Gastrocnemius medialis (tissue), 4 donors: ENCODE measurements at regions not wholly inside any gene's neighbourhood (a gene's known extent, or its start where the extent isn't known, plus 50 kb on each side); places are given as distances from the start of the nearest gene placed in this dataset.

Source experiments
- ATAC-seq, 2 donors: fragments of 150-250 bp; one replicate each; pipeline ENCODE4 v1.9.1; 2016
- DNase-seq, 2 donors: peaks; one replicate each; pipeline ENCODE4 v3.0.0-alpha.2; 2019
- H3K27ac ChIP-seq, 4 donors: fragments of 200-600 bp; sonication (generic); 1 replicate in 1 of 4; 2 replicates in 3 of 4; pipeline ENCODE4 v1.5.1; 2016 to 2018; ENCODE audit warnings: mild to moderate bottlenecking in 2 of 4, moderate library complexity in 1 of 4
- H3K27me3 ChIP-seq, 3 donors: fragments of 200-600 bp; sonication (generic) in 2 of 3; 1 replicate in 1 of 3; 2 replicates in 2 of 3; pipeline versions ENCODE4 v1.5.1 to v1.6.0; 2016 to 2019; ENCODE audit warnings: mild to moderate bottlenecking in 1 of 3, moderate library complexity in 1 of 3
- H3K36me3 ChIP-seq, 2 donors: fragments of 200-600 bp; sonication (generic) in 1 of 2; one replicate each; pipeline ENCODE4 v1.5.1; 2017 to 2018
- H3K4me1 ChIP-seq, 2 donors: fragments of 200-600 bp; sonication (generic) in 1 of 2; one replicate each; pipeline ENCODE4 v1.5.1; 2016 to 2017; ENCODE audit warnings: mild to moderate bottlenecking in 2 of 2
- H3K4me3 ChIP-seq, 4 donors: fragments of 200-600 bp; sonication (generic) in 3 of 4; 1 replicate in 1 of 4; 2 replicates in 3 of 4; pipeline ENCODE4 v1.5.1; 2016 to 2019; ENCODE audit warnings: mild to moderate bottlenecking in 2 of 4
- H3K9me3 ChIP-seq, 3 donors: fragments of 200-600 bp; sonication (generic) in 2 of 3; 1 replicate in 1 of 3; 2 replicates in 2 of 3; pipeline ENCODE4 v1.5.1; 2016 to 2019
- POLR2A ChIP-seq, 2 donors: fragments of 450-650 bp; IDR thresholded peaks; one replicate each; pipeline ENCODE4 v1.6.1; 2017; ENCODE audit warnings: antibody characterized with exemption in 2 of 2, mild to moderate bottlenecking in 2 of 2, moderate library complexity in 2 of 2
- in situ Hi-C, 4 donors: fragments of 200-750 bp; cut with MboI; loops; one replicate each; pipeline versions ENCODE4 v1.15.0 to v1.8.0; 2017; ENCODE audit warnings: low sequenced_read_pairs in 4 of 4
- intact Hi-C: fragments of 100-400 bp; cut with DNase I; formaldehyde crosslinking; loops from one replicate; pipeline ENCODE4 v1.15.1; 2023; ENCODE audit warnings: low total_unique reads
- TF ChIP-seq, protein P1 (sequence below), 5 experiments: fragments of 450-650 bp in 3 of 5; fragments of 200-600 bp in 2 of 5; sonication (generic) in 2 of 5; IDR thresholded peaks in 4 of 5; conservative IDR thresholded peaks in 1 of 5; 1 replicate in 4 of 5; 2 replicates in 1 of 5; pipeline ENCODE4 v1.5.1; 2016 to 2019; ENCODE audit warnings: antibody characterized with exemption in 5 of 5, mild to moderate bottlenecking in 3 of 5, moderate library complexity in 3 of 5

GRCh38 chr5:93886098-93886806 is 144.9 kb upstream of the POU5F2 start:
- intact Hi-C loops, result no loop called here
- Histone ChIP-seq H3K4me3 (no peak overlapping the region), H3K36me3 (no peaks in the 10 kb centered on the region), H3K9me3 (no peaks in the 10 kb centered on the region), H3K27me3 (no peaks in the 10 kb centered on the region), H3K27ac (no peak overlapping the region), H3K4me1 (peaks cover 8 to 17% of the 10 kb centered on the region in 2 donors)
- TF ChIP-seq, protein P1, sequence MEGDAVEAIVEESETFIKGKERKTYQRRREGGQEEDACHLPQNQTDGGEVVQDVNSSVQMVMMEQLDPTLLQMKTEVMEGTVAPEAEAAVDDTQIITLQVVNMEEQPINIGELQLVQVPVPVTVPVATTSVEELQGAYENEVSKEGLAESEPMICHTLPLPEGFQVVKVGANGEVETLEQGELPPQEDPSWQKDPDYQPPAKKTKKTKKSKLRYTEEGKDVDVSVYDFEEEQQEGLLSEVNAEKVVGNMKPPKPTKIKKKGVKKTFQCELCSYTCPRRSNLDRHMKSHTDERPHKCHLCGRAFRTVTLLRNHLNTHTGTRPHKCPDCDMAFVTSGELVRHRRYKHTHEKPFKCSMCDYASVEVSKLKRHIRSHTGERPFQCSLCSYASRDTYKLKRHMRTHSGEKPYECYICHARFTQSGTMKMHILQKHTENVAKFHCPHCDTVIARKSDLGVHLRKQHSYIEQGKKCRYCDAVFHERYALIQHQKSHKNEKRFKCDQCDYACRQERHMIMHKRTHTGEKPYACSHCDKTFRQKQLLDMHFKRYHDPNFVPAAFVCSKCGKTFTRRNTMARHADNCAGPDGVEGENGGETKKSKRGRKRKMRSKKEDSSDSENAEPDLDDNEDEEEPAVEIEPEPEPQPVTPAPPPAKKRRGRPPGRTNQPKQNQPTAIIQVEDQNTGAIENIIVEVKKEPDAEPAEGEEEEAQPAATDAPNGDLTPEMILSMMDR (IDR thresholded peaks at IDR 0.05 in 4 of 5, conservative IDR thresholded peaks at IDR 0.05 in 1 of 5), result no peak
- TF ChIP-seq POLR2A (IDR thresholded peaks at IDR 0.05), result no peak
- DNase-seq (no peak), ATAC-seq (no peak)
- in situ Hi-C loops, result no loop called here

GRCh38 chr5:93884254-93884653 is 142.9 kb upstream of the POU5F2 start:
- no peak for TF ChIP-seq POLR2A (IDR thresholded peaks at IDR 0.05)
- TF ChIP-seq, protein P1 (IDR thresholded peaks at IDR 0.05 in 4 of 5, conservative IDR thresholded peaks at IDR 0.05 in 1 of 5), result no peak
- no peaks in the 10 kb centered on the region for H3K27me3 ChIP-seq
- no peak overlapping the region for H3K27ac ChIP-seq
- DNase-seq, result no peak
- H3K4me1 ChIP-seq, result peaks cover 0 to 17% of the 10 kb centered on the region in 2 donors
- H3K36me3 ChIP-seq, result no peaks in the 10 kb centered on the region
- H3K4me3 ChIP-seq, result no peak overlapping the region
- in situ Hi-C loops, result no loop called here
- intact Hi-C loops, result no loop called here
- ATAC-seq, result no peak
- no peaks in the 10 kb centered on the region for H3K9me3 ChIP-seq

- H3K36me3 ChIP-seq, result no peaks in the 10 kb centered on the region
- no peak overlapping the region for H3K4me3 ChIP-seq
- intact Hi-C loops (no loop called here), in situ Hi-C loops (no loop called here)
- no peaks in the 10 kb centered on the region for H3K9me3 ChIP-seq
- H3K4me1 ChIP-seq, result peaks cover 0 to 17% of the 10 kb centered on the region in 2 donors
- ATAC-seq (no peak), DNase-seq (no peak)
- H3K27ac ChIP-seq, result no peak overlapping the region
- H3K27me3 ChIP-seq, result no peaks in the 10 kb centered on the region
- no peak for TF ChIP-seq POLR2A (IDR thresholded peaks at IDR 0.05)
- TF ChIP-seq, protein P1 (IDR thresholded peaks at IDR 0.05 in 4 of 5, conservative IDR thresholded peaks at IDR 0.05 in 1 of 5), result no peak
Observed at GRCh38 chr5:93883459-93883858, 142.1 kb upstream of the POU5F2 start.

GRCh38 chr5:93875693-93876092 is 134.3 kb upstream of the POU5F2 start:
- Histone ChIP-seq H3K36me3 (no peaks in the 10 kb centered on the region), H3K27ac (no peak overlapping the region), H3K4me1 (no peaks in the 10 kb centered on the region), H3K9me3 (no peaks in the 10 kb centered on the region), H3K27me3 (no peaks in the 10 kb centered on the region), H3K4me3 (no peak overlapping the region)
- DNase-seq (no peak), ATAC-seq (no peak)
- in situ Hi-C loops (no loop called here), intact Hi-C loops (no loop called here)
- TF ChIP-seq, protein P1 (IDR thresholded peaks at IDR 0.05 in 4 of 5, conservative IDR thresholded peaks at IDR 0.05 in 1 of 5), result no peak
- TF ChIP-seq POLR2A (IDR thresholded peaks at IDR 0.05), result no peak

- DNase-seq (no peak), ATAC-seq (no peak)
- Histone ChIP-seq H3K4me3 (no peak overlapping the region), H3K27ac (no peak overlapping the region), H3K4me1 (no peaks in the 10 kb centered on the region), H3K9me3 (no peaks in the 10 kb centered on the region), H3K27me3 (no peaks in the 10 kb centered on the region), H3K36me3 (no peaks in the 10 kb centered on the region)
- intact Hi-C loops, result no loop called here
- in situ Hi-C loops, result no loop called here
- TF ChIP-seq, protein P1 (IDR thresholded peaks at IDR 0.05 in 4 of 5, conservative IDR thresholded peaks at IDR 0.05 in 1 of 5), result no peak
- TF ChIP-seq POLR2A (IDR thresholded peaks at IDR 0.05), result no peak
Observed at GRCh38 chr5:93874491-93874890, 133.1 kb upstream of the POU5F2 start.
